Hepatocyte (in vitro differentiated cells): ENCODE measurements at regions not wholly inside any gene's neighbourhood (a gene's known extent, or its start where the extent isn't known, plus 50 kb on each side); places are given as distances from the start of the nearest gene placed in this dataset.

Experiments
- DNase-seq: peaks from one replicate; pipeline ENCODE4 v3.0.0-alpha.2; 2016; ENCODE audit warnings: low spot score
- H2AFZ ChIP-seq: fragments of 200-600 bp; sonication (generic); 2 replicates; pipeline ENCODE4 v1.6.0; 2016; ENCODE audit warnings: antibody characterized with exemption, mild to moderate bottlenecking
- H3K27ac ChIP-seq: fragments of 200-600 bp; sonication (generic); 2 replicates; pipeline ENCODE4 v1.5.1; 2016; ENCODE audit warnings: mild to moderate bottlenecking
- H3K27me3 ChIP-seq: fragments of 200-600 bp; sonication (generic); 2 replicates; pipeline ENCODE4 v1.6.1; 2016
- H3K36me3 ChIP-seq: fragments of 200-600 bp; sonication (generic); replicated peaks from 2 replicates; pipeline ENCODE4 v1.5.1; 2016; ENCODE audit warnings: low read depth; ENCODE audit not compliant: insufficient read depth
- H3K4me1 ChIP-seq: fragments of 200-600 bp; sonication (generic); 2 replicates; pipeline ENCODE4 v1.5.1; 2016; ENCODE audit warnings: mild to moderate bottlenecking, moderate library complexity; ENCODE audit not compliant: insufficient read depth
- H3K4me2 ChIP-seq: fragments of 200-600 bp; sonication (generic); 2 replicates; pipeline ENCODE4 v1.6.0; 2016
- H3K4me3 ChIP-seq: fragments of 200-600 bp; sonication (generic); 2 replicates; pipeline ENCODE4 v1.5.1; 2016; ENCODE audit warnings: mild to moderate bottlenecking
- H3K79me2 ChIP-seq: fragments of 200-600 bp; sonication (generic); 2 replicates; pipeline ENCODE4 v1.6.0; 2017; ENCODE audit warnings: mild to moderate bottlenecking
- H3K9me2 ChIP-seq: fragments of 200-600 bp; sonication (generic); replicated peaks from 2 replicates; pipeline ENCODE4 v1.6.0; 2017; ENCODE audit warnings: mild to moderate bottlenecking; ENCODE audit not compliant: insufficient read depth
- H3K9me3 ChIP-seq: fragments of 200-600 bp; sonication (generic); 2 replicates; pipeline ENCODE4 v1.5.1; 2016; ENCODE audit warnings: low read depth, mild to moderate bottlenecking
- H4K20me1 ChIP-seq: fragments of 200-600 bp; sonication (generic); 2 replicates; pipeline ENCODE4 v1.6.0; 2016; ENCODE audit warnings: mild to moderate bottlenecking; ENCODE audit not compliant: insufficient read depth, poor library complexity, severe bottlenecking
- CTCF ChIP-seq: fragments of 200-600 bp; sonication (generic); IDR thresholded peaks from 2 replicates; pipeline ENCODE4 v1.5.1; 2016; ENCODE audit warnings: antibody characterized with exemption, mild to moderate bottlenecking; ENCODE audit not compliant: poor library complexity
- EZH2 ChIP-seq: fragments of 200-600 bp; sonication (generic); IDR thresholded peaks from 2 replicates; pipeline ENCODE4 v1.6.1; 2016; ENCODE audit warnings: antibody characterized with exemption, mild to moderate bottlenecking, borderline replicate concordance
- EZH2phosphoT487 ChIP-seq: fragments of 200-600 bp; sonication (generic); IDR thresholded peaks from one replicate; pipeline ENCODE4 v1.6.1; 2018; ENCODE audit warnings: antibody characterized with exemption, mild to moderate bottlenecking, low read depth, moderate library complexity; ENCODE audit not compliant: unreplicated experiment, severe bottlenecking
- WGBS: methylation state at CpG from one replicate; pipeline ENCODE4 v1.1.6; 2016; ENCODE audit warnings: low lambda C conversion rate; ENCODE audit errors: missing lambda C conversion rate; 5-methylcytosine and 5-hydroxymethylcytosine counted together

DNA sequence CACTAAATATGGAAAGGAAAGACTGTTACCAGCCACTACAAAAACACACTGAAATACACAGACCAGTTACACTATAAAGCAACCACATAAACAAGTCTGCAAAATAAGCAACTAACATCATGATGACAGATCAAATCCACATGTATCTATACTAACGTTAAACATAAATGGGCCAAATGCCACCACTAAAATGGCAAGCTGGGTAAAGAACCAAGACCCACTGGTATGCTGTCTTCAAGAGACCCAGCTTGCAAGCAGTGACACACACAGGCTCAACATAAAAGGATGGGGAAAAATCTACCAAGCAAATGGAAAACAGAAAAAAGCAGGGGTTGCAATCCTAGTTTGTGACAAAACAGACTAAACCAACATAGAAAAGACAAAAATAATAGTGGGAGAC lies 260.9 kb upstream of the SSTR1 start:
- H3K9me2 ChIP-seq = no peaks in the 10 kb centered on the region
- no peak overlapping the region for H3K4me3 ChIP-seq
- TF ChIP-seq CTCF (no peak), EZH2phosphoT487 (no peak), EZH2 (no peak)
- WGBS = 92% methylated on average over 1 of the region's 1 CpG
- H3K36me3 ChIP-seq = no peaks in the 10 kb centered on the region
- H2AFZ ChIP-seq = no peak overlapping the region
- no peaks in the 10 kb centered on the region for H3K79me2 ChIP-seq
- H3K4me1 ChIP-seq = no peaks in the 10 kb centered on the region
- H3K9me3 ChIP-seq = peaks cover 6% of the 10 kb centered on the region
- H3K27me3 ChIP-seq = no peaks in the 10 kb centered on the region
- no peaks in the 10 kb centered on the region for H4K20me1 ChIP-seq
- no peak overlapping the region for H3K4me2 ChIP-seq
- H3K27ac ChIP-seq = no peak overlapping the region
- DNase-seq = no peak

GRCh38 chr14:37948266-37948665 lies 259.4 kb upstream of the SSTR1 start:
- Histone ChIP-seq H3K9me2 (no peaks in the 10 kb centered on the region), H3K9me3 (peaks cover 6% of the 10 kb centered on the region), H3K27me3 (no peaks in the 10 kb centered on the region), H3K36me3 (no peaks in the 10 kb centered on the region), H2AFZ (no peak overlapping the region), H4K20me1 (no peaks in the 10 kb centered on the region), H3K27ac (no peak overlapping the region), H3K4me1 (no peaks in the 10 kb centered on the region), H3K4me2 (no peak overlapping the region), H3K79me2 (no peaks in the 10 kb centered on the region), H3K4me3 (no peak overlapping the region)
- 65% methylated on average over 4 of the region's 4 CpGs for WGBS
- no peak for DNase-seq
- TF ChIP-seq EZH2 (no peak), EZH2phosphoT487 (no peak), CTCF (no peak)

- no peak overlapping the region for H3K4me2 ChIP-seq
- no peaks in the 10 kb centered on the region for H3K27me3 ChIP-seq
- H2AFZ ChIP-seq = no peak overlapping the region
- peaks cover 10% of the 10 kb centered on the region for H3K4me1 ChIP-seq
- no peaks in the 10 kb centered on the region for H3K9me3 ChIP-seq
- H3K36me3 ChIP-seq = no peaks in the 10 kb centered on the region
- no peaks in the 10 kb centered on the region for H3K79me2 ChIP-seq
- 72% methylated on average over 3 of the region's 3 CpGs for WGBS
- no peak for DNase-seq
- H3K27ac ChIP-seq = peak overlapping the region; percentile 62
- no peaks in the 10 kb centered on the region for H3K9me2 ChIP-seq
- TF ChIP-seq EZH2 (no peak), CTCF (no peak), EZH2phosphoT487 (no peak)
- H4K20me1 ChIP-seq = no peaks in the 10 kb centered on the region
- no peak overlapping the region for H3K4me3 ChIP-seq
Observed at GRCh38 chr14:37968664-37969240, 239.0 kb upstream of the SSTR1 start.

DNA sequence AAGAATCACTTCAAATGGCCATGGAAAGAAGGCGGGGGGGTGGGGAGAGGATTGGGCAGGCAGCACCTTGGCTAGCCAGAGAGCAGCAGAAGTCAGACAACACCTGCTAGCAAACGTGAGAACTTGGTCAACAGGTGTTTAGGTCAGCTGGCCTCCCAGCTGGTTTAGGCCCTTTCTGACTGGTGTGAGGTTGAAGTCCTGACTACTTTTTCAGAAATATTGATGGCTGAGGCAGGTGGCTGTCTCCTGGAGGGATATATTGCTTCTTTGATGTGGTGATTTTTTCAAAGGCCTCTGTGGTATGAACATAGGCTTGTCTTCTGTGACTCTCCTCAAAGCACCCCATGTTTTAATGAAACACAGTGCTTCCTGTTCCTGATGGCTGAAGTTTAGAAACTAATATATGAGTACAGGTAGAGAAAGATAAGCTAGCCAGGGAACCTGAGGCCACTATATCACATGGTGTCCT lies 238.2 kb upstream of the SSTR1 start:
- H3K4me3 ChIP-seq = no peak overlapping the region
- peak overlapping the region; percentile 62 for H3K27ac ChIP-seq
- 56% methylated on average over 2 of the region's 2 CpGs for WGBS

More for the DNA sequence above, 238.2 kb upstream of the SSTR1 start:
- peak; percentile 34 for DNase-seq
- H3K9me3 ChIP-seq = no peaks in the 10 kb centered on the region
- H3K27me3 ChIP-seq = no peaks in the 10 kb centered on the region
- no peaks in the 10 kb centered on the region for H4K20me1 ChIP-seq
- H3K4me1 ChIP-seq = peaks cover 10% of the 10 kb centered on the region
- H3K79me2 ChIP-seq = no peaks in the 10 kb centered on the region
- H3K9me2 ChIP-seq = no peaks in the 10 kb centered on the region
- no peak overlapping the region for H3K4me2 ChIP-seq
- TF ChIP-seq EZH2 = no peak
- no peak for TF ChIP-seq EZH2phosphoT487
- no peak for TF ChIP-seq CTCF
- no peak overlapping the region for H2AFZ ChIP-seq
- H3K36me3 ChIP-seq = no peaks in the 10 kb centered on the region
